DLD1 (cell line): ENCODE measurements at regions not wholly inside any gene's neighbourhood (a gene's known extent, or its start where the extent isn't known, plus 50 kb on each side); places are given as distances from the start of the nearest gene placed in this dataset.

Experiments
- in situ Hi-C: cut with HindIII; loops from 2 replicates; pipeline ENCODE4 v1.10.0; 2017; ENCODE audit warnings: low sequenced_read_pairs

- in situ Hi-C loops = no loop called here
Measured at GRCh38 chr2:133765658-133766057, 197.4 kb upstream of the NCKAP5 start.

GRCh38 chr2:133766164-133766832, 198.0 kb upstream of the NCKAP5 start:
- in situ Hi-C loops = no loop called here

GRCh38 chr2:133768256-133768655, 200.0 kb upstream of the NCKAP5 start:
- in situ Hi-C loops = no loop called here

GRCh38 chr2:133768658-133769435, 200.6 kb upstream of the NCKAP5 start:
- in situ Hi-C loops = no loop called here

GRCh38 chr2:133773854-133774653, 205.8 kb upstream of the NCKAP5 start:
- in situ Hi-C loops = no loop called here

GRCh38 chr2:133774654-133775015, 206.4 kb upstream of the NCKAP5 start:
- in situ Hi-C loops = no loop called here

GRCh38 chr2:133776936-133777573, 208.8 kb upstream of the NCKAP5 start:
- in situ Hi-C loops = no loop called here

- in situ Hi-C loops = no loop called here
Measured at GRCh38 chr2:133777574-133777960, 209.3 kb upstream of the NCKAP5 start.

- in situ Hi-C loops = no loop called here
Measured at GRCh38 chr2:133780099-133780996, 212.1 kb upstream of the NCKAP5 start.

GRCh38 chr2:133780997-133781513, 212.8 kb upstream of the NCKAP5 start:
- in situ Hi-C loops = no loop called here

- in situ Hi-C loops = no loop called here
Measured at GRCh38 chr2:133787207-133787606, 218.9 kb upstream of the NCKAP5 start.

- in situ Hi-C loops = no loop called here
Measured at GRCh38 chr2:133787651-133788050, 219.4 kb upstream of the NCKAP5 start.

- in situ Hi-C loops = no loop called here
Measured at GRCh38 chr2:133788386-133788785, 220.1 kb upstream of the NCKAP5 start.

- in situ Hi-C loops = no loop called here
Measured at GRCh38 chr2:133789743-133790142, 221.5 kb upstream of the NCKAP5 start.

GRCh38 chr2:133790711-133791110, 222.4 kb upstream of the NCKAP5 start:
- in situ Hi-C loops = no loop called here

GRCh38 chr2:133791191-133791590, 222.9 kb upstream of the NCKAP5 start:
- in situ Hi-C loops = no loop called here

GRCh38 chr2:133792223-133792622, 224.0 kb upstream of the NCKAP5 start:
- in situ Hi-C loops = no loop called here

GRCh38 chr2:133794114-133794513, 225.9 kb upstream of the NCKAP5 start:
- in situ Hi-C loops = no loop called here

GRCh38 chr2:133801946-133802345, 233.7 kb upstream of the NCKAP5 start:
- in situ Hi-C loops = no loop called here
